Neural cell (in vitro differentiated cells): ENCODE measurements at regions not wholly inside any gene's neighbourhood (a gene's known extent, or its start where the extent isn't known, plus 50 kb on each side); places are given as distances from the start of the nearest gene placed in this dataset.

Experiments used
- H2AFZ ChIP-seq: fragments of 200-600, 300-800 bp; sonication (generic), shearing (Covaris generic); 2 replicates; pipeline ENCODE4 v1.6.0; 2014; ENCODE audit warnings: low read depth, mild to moderate bottlenecking, antibody characterized with exemption, low read length, moderate library complexity
- H3F3A ChIP-seq: fragments of 200-600 bp; shearing (Covaris generic); 2 replicates; pipeline ENCODE4 v1.6.1; 2016; ENCODE audit warnings: mild to moderate bottlenecking, moderate library complexity, mixed read lengths, antibody characterized with exemption, low read length; ENCODE audit not compliant: insufficient read depth, poor library complexity, severe bottlenecking
- H3K27ac ChIP-seq: fragments of 200-600, 300-800 bp; sonication (generic), shearing (Covaris generic); 2 replicates; pipeline ENCODE4 v1.5.1; 2014; ENCODE audit warnings: mild to moderate bottlenecking, low read length, moderate library complexity
- H3K27me3 ChIP-seq: fragments of 300-800, 200-600 bp; sonication (generic), shearing (Covaris generic); 2 replicates; pipeline ENCODE4 v1.6.0; 2014; ENCODE audit warnings: mild to moderate bottlenecking, low read depth, low read length, moderate library complexity; ENCODE audit not compliant: insufficient read depth
- H3K36me3 ChIP-seq: fragments of 300-800, 200-600 bp; sonication (generic), shearing (Covaris generic); 2 replicates; pipeline ENCODE4 v1.5.1; 2014; ENCODE audit warnings: mild to moderate bottlenecking, antibody characterized with exemption, low read length, moderate library complexity; ENCODE audit not compliant: insufficient read depth
- H3K4me2 ChIP-seq: fragments of 300-800, 200-600 bp; sonication (generic), shearing (Covaris generic); 2 replicates; pipeline ENCODE4 v1.6.0; 2014; ENCODE audit warnings: mild to moderate bottlenecking, low read length
- H3K4me3 ChIP-seq: fragments of 300-800, 200-600 bp; sonication (generic), shearing (Covaris generic); 2 replicates; pipeline ENCODE4 v1.5.1; 2014; ENCODE audit warnings: mild to moderate bottlenecking, low read length, moderate library complexity
- H3K79me2 ChIP-seq: fragments of 200-600 bp; shearing (Covaris generic); replicated peaks from 2 replicates; pipeline ENCODE4 v1.6.0; 2014; ENCODE audit warnings: mild to moderate bottlenecking, low read length, moderate library complexity; ENCODE audit not compliant: insufficient read depth
- H3K9ac ChIP-seq: fragments of 300-800, 200-600 bp; sonication (generic), shearing (Covaris generic); 2 replicates; pipeline ENCODE4 v1.6.1; 2016; ENCODE audit warnings: mild to moderate bottlenecking, low read length, mixed read lengths
- H3K9me2 ChIP-seq: fragments of 200-600 bp; shearing (Covaris generic); 2 replicates; pipeline ENCODE4 v1.6.1; 2016; ENCODE audit warnings: mild to moderate bottlenecking, low read length, mixed read lengths; ENCODE audit not compliant: insufficient read depth
- H3K9me3 ChIP-seq: fragments of 200-600, 300-800 bp; sonication (generic), shearing (Covaris generic); 2 replicates; pipeline ENCODE4 v1.6.1; 2016; ENCODE audit warnings: mild to moderate bottlenecking, mixed run types, low read length, moderate library complexity, mixed read lengths
- H4K20me1 ChIP-seq: fragments of 200-600 bp; shearing (Covaris generic); 2 replicates; pipeline ENCODE4 v1.6.1; 2016; ENCODE audit warnings: mild to moderate bottlenecking, mixed run types; ENCODE audit not compliant: insufficient read depth
- EP300 ChIP-seq: fragments of 450-650 bp; conservative IDR thresholded peaks from 2 replicates; pipeline ENCODE4 v1.6.1; 2014; ENCODE audit warnings: antibody characterized with exemption, mild to moderate bottlenecking, moderate library complexity; ENCODE audit not compliant: poor library complexity, severe bottlenecking
- EZH2 ChIP-seq: fragments of 200-600, 300-800 bp; shearing (Covaris generic), sonication (generic); IDR thresholded peaks from 2 replicates; pipeline ENCODE4 v1.6.1; 2014; ENCODE audit warnings: antibody characterized with exemption, low read length, borderline replicate concordance, mild to moderate bottlenecking; ENCODE audit not compliant: insufficient read depth, poor library complexity, severe bottlenecking
- MXI1 ChIP-seq: fragments of 450-650 bp; conservative IDR thresholded peaks from 2 replicates; pipeline ENCODE4 v1.6.1; 2014; ENCODE audit warnings: antibody characterized with exemption, mild to moderate bottlenecking; ENCODE audit not compliant: poor library complexity, severe bottlenecking
- POLR2AphosphoS5 ChIP-seq: IDR thresholded peaks from 2 replicates; pipeline ENCODE4 v1.6.1; 2012
- RAD21 ChIP-seq: fragments of 450-650 bp; conservative IDR thresholded peaks from 2 replicates; pipeline ENCODE4 v1.6.1; 2014; ENCODE audit warnings: antibody characterized with exemption, mild to moderate bottlenecking, moderate library complexity
- SMC3 ChIP-seq: fragments of 450-650 bp; conservative IDR thresholded peaks from 2 replicates; pipeline ENCODE4 v1.6.1; 2014; ENCODE audit warnings: antibody characterized with exemption, mild to moderate bottlenecking, moderate library complexity; ENCODE audit not compliant: poor library complexity
- TAF1 ChIP-seq: IDR thresholded peaks from 2 replicates; pipeline ENCODE4 v1.6.1; 2012; ENCODE audit warnings: low read depth
- TF ChIP-seq, protein P1 (sequence below): IDR thresholded peaks from 2 replicates; pipeline ENCODE4 v1.6.1; 2012; ENCODE audit warnings: borderline replicate concordance
- TF ChIP-seq, protein P2 (sequence below): fragments of 450-650 bp; IDR thresholded peaks from 2 replicates; pipeline ENCODE4 v1.5.1; 2014; ENCODE audit warnings: antibody characterized with exemption, mild to moderate bottlenecking, moderate library complexity; ENCODE audit not compliant: poor library complexity, severe bottlenecking

DNA sequence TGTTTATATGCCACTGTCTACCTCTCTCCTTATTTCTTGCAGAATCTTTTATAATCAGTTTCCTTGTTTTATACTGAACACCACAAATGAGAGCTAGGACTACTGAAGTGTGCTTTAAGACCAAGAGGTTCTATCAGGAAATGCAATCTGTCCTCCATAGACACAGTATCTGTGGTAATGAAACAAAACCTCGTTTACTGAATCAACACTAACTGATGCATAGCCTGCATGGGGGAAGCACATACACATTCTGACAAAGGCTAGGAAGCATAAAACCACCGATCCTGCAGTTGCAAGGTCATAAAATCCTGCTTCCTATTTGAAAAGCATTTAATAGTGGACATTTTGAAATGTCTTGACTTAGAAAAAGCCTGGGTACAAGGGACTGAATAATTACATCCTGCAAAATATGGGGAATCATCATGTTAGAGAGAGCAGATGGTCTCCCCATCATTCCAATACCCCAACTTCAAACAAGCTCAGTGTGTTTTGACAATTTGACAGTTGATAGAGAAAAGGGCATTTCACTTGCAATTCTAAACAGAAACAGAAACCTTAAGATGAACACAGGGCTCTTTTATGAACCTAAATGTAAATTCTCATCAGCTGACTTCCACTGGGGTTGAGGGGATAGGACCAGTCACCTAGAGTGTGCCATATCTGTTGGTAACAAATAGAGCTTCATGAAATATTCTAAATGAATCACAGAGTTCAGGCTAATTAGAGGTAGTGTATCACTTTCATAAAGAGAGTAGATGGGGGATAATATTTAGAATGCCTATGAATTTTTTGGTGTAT, 1845.6 kb upstream of the PIK3C3 start:
- Histone ChIP-seq H3K9me2 (no peaks in the 10 kb centered on the region), H3K9ac (no peak overlapping the region), H3K36me3 (no peaks in the 10 kb centered on the region), H3K9me3 (no peaks in the 10 kb centered on the region), H3F3A (peaks cover 3% of the 10 kb centered on the region), H3K79me2 (no peaks in the 10 kb centered on the region), H3K27ac (no peak overlapping the region), H3K4me2 (no peak overlapping the region), H2AFZ (no peak overlapping the region), H4K20me1 (no peaks in the 10 kb centered on the region), H3K27me3 (no peaks in the 10 kb centered on the region), H3K4me3 (no peak overlapping the region)
- TF ChIP-seq EZH2 (no peak), TAF1 (no peak), SMC3 (no peak), EP300 (no peak), POLR2AphosphoS5 (no peak), MXI1 (no peak), RAD21 (no peak)
- TF ChIP-seq, protein P1, sequence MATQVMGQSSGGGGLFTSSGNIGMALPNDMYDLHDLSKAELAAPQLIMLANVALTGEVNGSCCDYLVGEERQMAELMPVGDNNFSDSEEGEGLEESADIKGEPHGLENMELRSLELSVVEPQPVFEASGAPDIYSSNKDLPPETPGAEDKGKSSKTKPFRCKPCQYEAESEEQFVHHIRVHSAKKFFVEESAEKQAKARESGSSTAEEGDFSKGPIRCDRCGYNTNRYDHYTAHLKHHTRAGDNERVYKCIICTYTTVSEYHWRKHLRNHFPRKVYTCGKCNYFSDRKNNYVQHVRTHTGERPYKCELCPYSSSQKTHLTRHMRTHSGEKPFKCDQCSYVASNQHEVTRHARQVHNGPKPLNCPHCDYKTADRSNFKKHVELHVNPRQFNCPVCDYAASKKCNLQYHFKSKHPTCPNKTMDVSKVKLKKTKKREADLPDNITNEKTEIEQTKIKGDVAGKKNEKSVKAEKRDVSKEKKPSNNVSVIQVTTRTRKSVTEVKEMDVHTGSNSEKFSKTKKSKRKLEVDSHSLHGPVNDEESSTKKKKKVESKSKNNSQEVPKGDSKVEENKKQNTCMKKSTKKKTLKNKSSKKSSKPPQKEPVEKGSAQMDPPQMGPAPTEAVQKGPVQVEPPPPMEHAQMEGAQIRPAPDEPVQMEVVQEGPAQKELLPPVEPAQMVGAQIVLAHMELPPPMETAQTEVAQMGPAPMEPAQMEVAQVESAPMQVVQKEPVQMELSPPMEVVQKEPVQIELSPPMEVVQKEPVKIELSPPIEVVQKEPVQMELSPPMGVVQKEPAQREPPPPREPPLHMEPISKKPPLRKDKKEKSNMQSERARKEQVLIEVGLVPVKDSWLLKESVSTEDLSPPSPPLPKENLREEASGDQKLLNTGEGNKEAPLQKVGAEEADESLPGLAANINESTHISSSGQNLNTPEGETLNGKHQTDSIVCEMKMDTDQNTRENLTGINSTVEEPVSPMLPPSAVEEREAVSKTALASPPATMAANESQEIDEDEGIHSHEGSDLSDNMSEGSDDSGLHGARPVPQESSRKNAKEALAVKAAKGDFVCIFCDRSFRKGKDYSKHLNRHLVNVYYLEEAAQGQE = no peak
- TF ChIP-seq, protein P2, sequence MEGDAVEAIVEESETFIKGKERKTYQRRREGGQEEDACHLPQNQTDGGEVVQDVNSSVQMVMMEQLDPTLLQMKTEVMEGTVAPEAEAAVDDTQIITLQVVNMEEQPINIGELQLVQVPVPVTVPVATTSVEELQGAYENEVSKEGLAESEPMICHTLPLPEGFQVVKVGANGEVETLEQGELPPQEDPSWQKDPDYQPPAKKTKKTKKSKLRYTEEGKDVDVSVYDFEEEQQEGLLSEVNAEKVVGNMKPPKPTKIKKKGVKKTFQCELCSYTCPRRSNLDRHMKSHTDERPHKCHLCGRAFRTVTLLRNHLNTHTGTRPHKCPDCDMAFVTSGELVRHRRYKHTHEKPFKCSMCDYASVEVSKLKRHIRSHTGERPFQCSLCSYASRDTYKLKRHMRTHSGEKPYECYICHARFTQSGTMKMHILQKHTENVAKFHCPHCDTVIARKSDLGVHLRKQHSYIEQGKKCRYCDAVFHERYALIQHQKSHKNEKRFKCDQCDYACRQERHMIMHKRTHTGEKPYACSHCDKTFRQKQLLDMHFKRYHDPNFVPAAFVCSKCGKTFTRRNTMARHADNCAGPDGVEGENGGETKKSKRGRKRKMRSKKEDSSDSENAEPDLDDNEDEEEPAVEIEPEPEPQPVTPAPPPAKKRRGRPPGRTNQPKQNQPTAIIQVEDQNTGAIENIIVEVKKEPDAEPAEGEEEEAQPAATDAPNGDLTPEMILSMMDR = no peak

DNA sequence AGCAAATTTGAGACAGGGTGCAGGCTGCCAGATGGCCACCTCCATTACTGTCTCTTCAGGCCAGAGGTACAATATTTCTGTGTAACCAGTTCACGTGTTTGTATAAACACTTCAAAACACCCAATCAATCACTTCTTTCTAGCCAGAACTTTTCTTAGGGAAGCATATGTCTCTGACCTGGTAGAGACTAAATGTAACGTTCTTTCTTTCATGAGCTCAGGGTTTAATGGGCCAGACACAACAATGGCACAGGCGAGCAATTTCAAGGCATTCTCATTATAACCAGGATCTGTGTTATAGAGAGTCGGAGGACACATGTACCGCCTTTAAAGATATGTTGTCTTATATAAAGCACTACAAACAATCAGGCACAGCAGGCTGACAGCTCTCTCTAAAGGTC, 1846.4 kb upstream of the PIK3C3 start:
- Histone ChIP-seq H3K4me3 (no peak overlapping the region), H3K79me2 (no peaks in the 10 kb centered on the region), H3K9me3 (no peaks in the 10 kb centered on the region), H2AFZ (no peak overlapping the region), H3K9me2 (no peaks in the 10 kb centered on the region), H3K4me2 (no peak overlapping the region), H3K9ac (no peak overlapping the region), H3K27me3 (no peaks in the 10 kb centered on the region), H3F3A (peaks cover 3% of the 10 kb centered on the region), H3K36me3 (no peaks in the 10 kb centered on the region), H3K27ac (no peak overlapping the region), H4K20me1 (no peaks in the 10 kb centered on the region)
- TF ChIP-seq POLR2AphosphoS5 (no peak), EZH2 (no peak), MXI1 (no peak), TAF1 (no peak)

DNA sequence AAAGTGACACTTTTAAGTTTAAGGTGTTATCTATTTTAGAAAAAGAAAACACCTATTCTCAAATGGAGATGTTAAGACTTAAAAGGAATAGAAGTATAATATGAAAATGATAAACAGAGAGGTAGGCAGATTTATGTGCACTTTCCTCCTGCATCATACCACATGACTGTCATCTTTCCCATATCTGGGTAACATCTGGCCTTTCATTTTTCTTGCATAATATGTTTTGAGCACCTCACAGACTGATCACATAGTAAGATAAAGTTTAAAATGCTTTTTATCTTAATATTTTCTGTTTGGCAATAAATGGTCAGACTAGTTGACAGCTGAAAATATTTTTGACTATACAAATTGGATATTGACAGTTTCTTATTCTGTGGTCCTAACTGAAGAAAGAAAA, 1852.1 kb upstream of the PIK3C3 start:
- Histone ChIP-seq H3F3A (no peaks in the 10 kb centered on the region), H3K9me3 (no peaks in the 10 kb centered on the region), H3K9me2 (no peaks in the 10 kb centered on the region), H3K79me2 (no peaks in the 10 kb centered on the region), H3K9ac (no peak overlapping the region), H3K36me3 (no peaks in the 10 kb centered on the region), H3K4me3 (no peak overlapping the region), H2AFZ (no peak overlapping the region), H3K4me2 (no peak overlapping the region), H3K27ac (no peak overlapping the region), H4K20me1 (no peaks in the 10 kb centered on the region), H3K27me3 (no peaks in the 10 kb centered on the region)
- TF ChIP-seq SMC3 = no peak
- TF ChIP-seq RAD21 = no peak
- no peak for TF ChIP-seq EZH2
- TF ChIP-seq, protein P1 = no peak
- TF ChIP-seq, protein P2 = no peak
- no peak for TF ChIP-seq MXI1
- TF ChIP-seq TAF1 = no peak
- no peak for TF ChIP-seq POLR2AphosphoS5
- no peak for TF ChIP-seq EP300
